BJ (cell line): ENCODE measurements at regions not wholly inside any gene's neighbourhood (a gene's known extent, or its start where the extent isn't known, plus 50 kb on each side); places are given as distances from the start of the nearest gene placed in this dataset.

Source experiments
- CTCF ChIA-PET: fragments of 350-600 bp; formaldehyde crosslinking; extraction: SDS; loops from one replicate; lab custom pipeline; 2021; ENCODE audit warnings: antibody characterized with exemption, inconsistent platforms; lab: Yijun Ruan, JAX
- POLR2A ChIA-PET: fragments of 300-600 bp; sonication (Branson Sonifier 250); formaldehyde crosslinking; extraction: SDS; loops from one replicate; lab custom pipeline; 2021; ENCODE audit warnings: antibody characterized with exemption; lab: Charles Lee
- DNase-seq: peaks from one replicate; pipeline ENCODE4 v3.0.0-alpha.2; 2011; ENCODE audit warnings: low read depth
- H3K27me3 ChIP-seq: 2 replicates; pipeline ENCODE4 v1.6.0; 2011; ENCODE audit warnings: low read length; ENCODE audit not compliant: control insufficient read depth, insufficient read depth
- H3K36me3 ChIP-seq: 2 replicates; pipeline ENCODE4 v1.5.1; 2011; ENCODE audit warnings: low read length; ENCODE audit not compliant: control insufficient read depth, insufficient read depth
- H3K4me3 ChIP-seq: 2 replicates; pipeline ENCODE4 v1.5.1; 2011; ENCODE audit warnings: low read depth, mild to moderate bottlenecking, control low read depth, low read length
- TF ChIP-seq, protein P1 (sequence below): IDR thresholded peaks from 2 replicates; pipeline ENCODE4 v1.5.1; 2011; ENCODE audit warnings: low read depth, mild to moderate bottlenecking, control low read depth, inconsistent platforms, low read length, moderate library complexity; ENCODE audit not compliant: insufficient read depth

DNA sequence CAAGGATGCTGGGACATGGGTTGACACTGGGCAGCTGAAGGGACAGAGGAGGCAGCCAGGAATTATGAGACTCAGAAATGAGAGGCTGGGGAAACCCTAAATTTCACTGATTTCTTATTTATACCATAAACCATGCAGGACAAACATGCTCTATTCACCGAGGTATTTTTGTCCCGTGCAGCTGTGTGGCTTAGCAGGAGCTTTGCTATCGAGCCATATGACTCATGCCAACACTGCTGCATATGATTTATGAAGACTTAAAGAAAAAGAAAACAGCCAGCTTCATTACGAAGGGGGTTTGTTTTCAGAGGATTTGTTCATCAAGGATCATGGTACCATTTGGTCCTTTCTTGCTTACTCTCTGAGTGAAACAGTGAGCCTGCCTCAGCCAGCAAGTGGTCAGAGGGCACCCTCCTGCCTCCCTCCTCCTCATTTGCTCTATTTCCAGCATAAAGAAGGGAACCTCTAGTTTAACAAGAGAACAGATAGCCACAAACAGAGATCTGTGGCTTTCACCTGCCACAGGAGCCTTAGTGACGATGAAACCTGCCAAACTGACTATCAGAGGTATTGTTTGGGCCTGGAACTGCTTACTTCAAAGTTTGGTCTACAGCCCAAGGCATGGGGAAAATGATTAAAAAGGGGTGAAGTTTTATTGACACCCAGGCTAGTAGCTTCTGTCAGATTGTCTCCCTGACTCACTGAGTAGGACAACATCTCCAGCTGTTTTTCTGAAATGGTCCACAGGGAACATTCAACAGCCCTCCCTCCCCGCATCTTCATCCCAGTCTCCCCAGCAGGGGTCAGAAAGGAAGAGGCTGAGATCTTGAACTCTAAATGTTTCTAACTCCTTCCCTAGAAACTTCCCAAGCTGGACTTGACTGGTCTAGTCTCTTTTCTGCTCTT, 80.1 kb upstream of the MAML3 start:
- POLR2A ChIA-PET = no interaction called here
- peaks cover 2% of the 10 kb centered on the region; the same call in 1 of the 2 replicates for H3K27me3 ChIP-seq
- H3K36me3 ChIP-seq = no peaks in the 10 kb centered on the region
- H3K4me3 ChIP-seq = no peak overlapping the region
- CTCF ChIA-PET = interaction anchor here (1.1 to 2.6 kb wide), 4 partner anchors 10 to 84 kb away, joined by 3 to 7 read pairs (median 4); no protein-coding TSS in a partner anchor
- TF ChIP-seq, protein P1, sequence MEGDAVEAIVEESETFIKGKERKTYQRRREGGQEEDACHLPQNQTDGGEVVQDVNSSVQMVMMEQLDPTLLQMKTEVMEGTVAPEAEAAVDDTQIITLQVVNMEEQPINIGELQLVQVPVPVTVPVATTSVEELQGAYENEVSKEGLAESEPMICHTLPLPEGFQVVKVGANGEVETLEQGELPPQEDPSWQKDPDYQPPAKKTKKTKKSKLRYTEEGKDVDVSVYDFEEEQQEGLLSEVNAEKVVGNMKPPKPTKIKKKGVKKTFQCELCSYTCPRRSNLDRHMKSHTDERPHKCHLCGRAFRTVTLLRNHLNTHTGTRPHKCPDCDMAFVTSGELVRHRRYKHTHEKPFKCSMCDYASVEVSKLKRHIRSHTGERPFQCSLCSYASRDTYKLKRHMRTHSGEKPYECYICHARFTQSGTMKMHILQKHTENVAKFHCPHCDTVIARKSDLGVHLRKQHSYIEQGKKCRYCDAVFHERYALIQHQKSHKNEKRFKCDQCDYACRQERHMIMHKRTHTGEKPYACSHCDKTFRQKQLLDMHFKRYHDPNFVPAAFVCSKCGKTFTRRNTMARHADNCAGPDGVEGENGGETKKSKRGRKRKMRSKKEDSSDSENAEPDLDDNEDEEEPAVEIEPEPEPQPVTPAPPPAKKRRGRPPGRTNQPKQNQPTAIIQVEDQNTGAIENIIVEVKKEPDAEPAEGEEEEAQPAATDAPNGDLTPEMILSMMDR = no peak
- no peak for DNase-seq

GRCh38 chr4:140229881-140230280, 75.9 kb upstream of the MAML3 start:
- Histone ChIP-seq H3K4me3 (no peak overlapping the region), H3K36me3 (no peaks in the 10 kb centered on the region), H3K27me3 (peaks cover 2% of the 10 kb centered on the region; the same call in 1 of the 2 replicates)
- DNase-seq = no peak
- ChIA-PET POLR2A (no interaction called here), CTCF (interaction anchor here (1.5 kb wide), 1 partner anchor 8 kb away, joined by 7 read pairs; no protein-coding TSS in a partner anchor)
- TF ChIP-seq, protein P1 = no peak

GRCh38 chr4:140227286-140227685, 73.3 kb upstream of the MAML3 start:
- Histone ChIP-seq H3K36me3 (no peaks in the 10 kb centered on the region), H3K27me3 (peaks cover 2% of the 10 kb centered on the region; the same call in 1 of the 2 replicates), H3K4me3 (no peak overlapping the region)
- POLR2A ChIA-PET = no interaction called here
- CTCF ChIA-PET = no interaction called here
- TF ChIP-seq, protein P1 = no peak
- no peak for DNase-seq

DNA sequence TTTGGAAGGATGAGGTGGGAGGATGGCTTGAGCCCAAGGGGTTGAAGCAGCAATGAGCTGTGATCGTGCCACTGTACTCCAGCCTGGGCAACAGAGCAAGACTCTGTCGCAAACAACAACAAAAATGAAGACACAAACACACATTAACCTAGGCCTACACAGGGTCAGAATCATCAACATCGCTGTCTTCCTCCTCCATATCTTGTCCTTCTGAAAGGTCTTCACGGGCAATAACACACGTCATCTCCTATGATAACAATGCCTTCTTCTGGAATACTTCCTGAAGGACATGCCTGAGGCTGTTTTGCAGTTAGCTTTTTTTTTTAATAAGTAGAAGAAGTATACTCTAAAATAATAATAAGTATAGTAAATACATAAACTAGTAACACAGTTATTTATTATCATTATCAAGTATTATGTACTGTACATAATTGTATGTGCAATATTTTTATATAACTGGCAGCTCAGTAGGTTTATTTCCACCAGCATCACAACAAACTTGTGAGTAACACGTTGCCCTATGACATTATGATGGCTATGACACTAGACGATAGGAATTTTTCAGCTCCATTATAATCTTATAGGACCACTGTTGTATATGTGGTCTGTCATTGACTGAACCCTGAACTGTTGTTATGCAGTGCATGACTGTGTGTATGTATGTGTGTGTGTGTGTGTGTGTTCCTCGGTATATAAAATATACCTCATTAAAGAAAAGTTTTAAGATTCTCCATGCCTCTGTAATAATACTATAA, 69.2 kb upstream of the MAML3 start:
- TF ChIP-seq, protein P1 = no peak
- DNase-seq = no peak
- CTCF ChIA-PET = interaction anchor here (0.6 kb wide), 1 partner anchor 190 kb away, joined by 4 read pairs; no protein-coding TSS in a partner anchor
- no peaks in the 10 kb centered on the region for H3K36me3 ChIP-seq
- no peak overlapping the region for H3K4me3 ChIP-seq
- no peaks in the 10 kb centered on the region; the same call in 1 of the 2 replicates for H3K27me3 ChIP-seq
- POLR2A ChIA-PET = no interaction called here

DNA sequence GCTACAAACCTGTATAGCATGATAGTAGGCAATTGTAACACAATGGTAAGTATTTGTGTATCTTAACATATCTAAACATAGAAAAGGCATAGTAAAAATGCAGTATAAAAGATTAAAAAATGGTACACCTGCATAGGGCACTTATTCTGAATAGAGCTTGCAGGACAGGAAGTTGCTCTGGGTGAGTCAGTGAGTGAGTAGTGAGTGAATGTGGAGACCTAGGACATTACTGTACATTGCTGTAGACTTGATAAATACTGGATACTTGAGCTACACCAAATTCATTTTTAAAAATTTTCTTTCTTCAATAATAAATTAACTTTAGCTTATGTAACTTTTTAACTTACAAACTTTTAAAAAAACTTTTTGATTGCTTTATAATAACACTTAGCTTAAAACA, 68.2 kb upstream of the MAML3 start:
- CTCF ChIA-PET = no interaction called here
- TF ChIP-seq, protein P1 = no peak
- Histone ChIP-seq H3K4me3 (no peak overlapping the region), H3K27me3 (no peaks in the 10 kb centered on the region), H3K36me3 (no peaks in the 10 kb centered on the region)
- POLR2A ChIA-PET = no interaction called here
- no peak for DNase-seq
